ENCODE measurements at regions not wholly inside any gene's neighbourhood (a gene's known extent, or its start where the extent isn't known, plus 50 kb on each side); places are given as distances from the start of the nearest gene placed in this dataset.

DNA sequence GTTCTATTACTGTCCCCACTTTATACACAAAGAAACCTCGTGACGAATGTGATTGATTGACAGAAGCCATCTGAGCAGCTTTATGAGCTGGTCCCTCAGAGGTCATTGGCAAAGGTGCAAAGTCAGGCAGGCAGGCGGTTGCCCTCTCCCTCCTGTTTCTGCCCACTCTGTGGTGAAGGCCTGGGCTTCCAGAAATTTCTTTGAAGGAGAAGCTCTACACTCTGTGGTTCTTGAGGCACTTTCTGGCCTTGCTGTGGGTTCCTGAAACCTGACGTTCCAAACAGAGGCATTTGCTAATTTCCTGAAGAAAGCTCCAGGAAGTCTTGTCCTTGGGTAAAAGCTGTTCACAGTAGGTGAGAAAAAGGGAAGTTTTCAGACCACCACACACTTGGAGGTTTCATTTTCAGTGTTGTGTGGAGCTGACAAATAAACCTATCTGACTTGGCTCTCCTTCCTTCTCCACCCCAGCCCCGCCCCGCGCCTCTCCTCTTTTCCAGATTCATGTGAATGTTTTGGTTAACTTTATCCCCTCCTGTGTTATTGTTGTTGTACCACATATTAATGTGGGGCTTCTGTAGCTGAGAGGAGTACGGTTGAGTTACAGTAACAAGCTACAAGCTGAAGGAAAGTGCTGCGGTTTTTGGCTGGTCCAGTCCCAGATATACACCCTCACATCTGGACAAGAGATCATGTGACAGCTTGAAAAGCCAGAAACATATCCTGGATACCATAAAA is 274.1 kb downstream of the CLIC5 start:
- DNase-seq (ENCODE audit: low read depth), result no peak

GRCh38 chr6:45739058-45739457 is 276.6 kb downstream of the CLIC5 start:
- no peak for DNase-seq (ENCODE audit: low read depth)

DNA sequence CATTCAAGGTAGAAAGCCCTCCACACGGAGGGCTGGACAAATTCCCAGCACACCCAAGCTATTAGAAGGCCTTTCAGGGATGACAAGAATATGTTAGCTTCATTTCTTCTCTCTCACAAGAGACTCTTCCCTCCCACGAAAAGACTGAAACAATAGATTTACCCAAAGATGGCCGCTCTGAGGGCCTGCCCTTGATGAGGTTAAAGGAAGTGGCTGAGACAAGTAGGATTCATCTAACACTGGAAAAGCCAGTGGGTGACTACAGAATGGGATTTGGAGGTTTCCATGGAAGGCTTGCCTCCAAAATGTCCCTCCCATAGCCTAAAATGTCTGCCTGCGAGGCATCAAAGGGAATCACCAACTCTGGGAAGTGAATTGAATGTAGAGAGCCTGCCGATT is 277.6 kb downstream of the CLIC5 start:
- DNase-seq (ENCODE audit: low read depth), result no peak

- no peak for DNase-seq (ENCODE audit: low read depth)
These were observed 278.2 kb downstream of the CLIC5 start for GRCh38 chr6:45737331-45738056.

GRCh38 chr6:45736134-45736533 is 279.5 kb downstream of the CLIC5 start:
- no peak for DNase-seq (ENCODE audit: low read depth)

DNA sequence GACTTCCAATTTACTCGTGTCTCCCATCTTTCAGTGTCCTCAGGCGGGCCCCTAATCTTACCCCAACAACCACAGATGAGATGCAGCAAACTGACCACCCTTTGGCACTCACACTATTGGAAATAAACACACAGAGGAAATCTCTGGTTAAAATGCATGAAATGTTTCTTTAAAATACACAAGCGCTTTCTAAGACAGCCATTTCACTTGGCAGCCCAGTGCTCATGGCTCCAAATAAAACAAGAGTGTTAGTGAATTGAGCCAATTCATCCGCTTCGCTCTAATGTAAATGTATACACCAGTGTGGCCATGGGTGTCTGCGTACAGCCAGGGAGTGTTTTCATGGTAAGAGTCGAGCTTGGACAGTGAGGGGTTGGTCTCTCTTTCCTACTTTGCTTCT is 282.9 kb downstream of the CLIC5 start:
- DNase-seq (ENCODE audit: low read depth), result no peak

GRCh38 chr6:45730232-45730631 is 285.4 kb downstream of the CLIC5 start:
- DNase-seq (ENCODE audit: low read depth), result no peak

GRCh38 chr6:45728674-45729073 is 287.0 kb downstream of the CLIC5 start:
- DNase-seq (ENCODE audit: low read depth), result no peak

- DNase-seq (ENCODE audit: low read depth), result no peak
These were observed 287.7 kb downstream of the CLIC5 start for GRCh38 chr6:45727819-45728449.

GRCh38 chr6:45727228-45727627 is 288.4 kb downstream of the CLIC5 start:
- no peak for DNase-seq (ENCODE audit: low read depth)

- DNase-seq (ENCODE audit: low read depth), result no peak
These were observed 289.2 kb downstream of the CLIC5 start for GRCh38 chr6:45726444-45726843.

DNA sequence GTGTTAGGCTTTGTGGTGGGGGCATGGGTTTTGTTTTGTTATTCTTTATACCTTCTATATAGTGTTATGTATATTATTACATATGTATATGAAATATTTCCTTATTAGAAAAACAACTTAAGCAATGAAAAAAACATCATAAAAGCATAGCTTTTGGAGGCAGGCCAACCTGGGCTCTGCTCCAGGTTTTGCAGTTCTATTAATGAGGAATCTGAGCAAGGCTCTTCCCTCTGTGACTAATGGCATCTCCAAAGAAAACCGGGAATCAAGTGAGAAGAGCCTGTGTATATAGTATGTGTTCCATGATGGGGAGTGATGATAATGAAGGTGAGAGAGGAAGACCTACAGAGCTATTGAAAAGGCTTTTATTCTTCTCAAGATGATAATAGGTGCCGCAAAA is 291.1 kb downstream of the CLIC5 start:
- no peak for DNase-seq (ENCODE audit: low read depth)

GRCh38 chr6:45724027-45724426 is 291.6 kb downstream of the CLIC5 start:
- DNase-seq (ENCODE audit: low read depth), result no peak

GRCh38 chr6:45722876-45723275 is 292.8 kb downstream of the CLIC5 start:
- no peak for DNase-seq (ENCODE audit: low read depth)

GRCh38 chr6:45721665-45722064 is 294.0 kb downstream of the CLIC5 start:
- no peak for DNase-seq (ENCODE audit: low read depth)

DNA sequence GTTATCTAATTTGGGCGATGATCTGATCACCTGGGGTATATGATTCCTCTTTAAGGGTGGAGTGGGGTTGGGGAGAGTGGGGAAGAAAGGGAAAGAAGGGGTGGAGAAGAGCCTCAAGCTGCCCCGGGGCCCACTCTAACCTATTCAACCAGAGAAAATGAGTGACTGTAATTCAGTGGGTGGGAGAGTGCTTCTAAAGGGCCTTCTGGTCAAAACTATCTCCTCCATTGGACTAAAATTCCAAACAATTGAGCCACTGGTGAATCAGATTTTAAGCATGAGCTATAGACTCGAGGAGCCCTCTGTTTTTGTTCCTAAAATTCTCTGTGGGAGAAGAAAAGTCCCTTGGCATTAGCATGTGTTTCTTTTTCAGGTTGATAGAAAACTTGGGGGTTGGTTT is 296.8 kb downstream of the CLIC5 start:
- no peak for DNase-seq (ENCODE audit: low read depth)

GRCh38 chr6:45718131-45718530 is 297.5 kb downstream of the CLIC5 start:
- no peak for DNase-seq (ENCODE audit: low read depth)

GRCh38 chr6:45717715-45718114 is 297.9 kb downstream of the CLIC5 start:
- no peak for DNase-seq (ENCODE audit: low read depth)

DNA sequence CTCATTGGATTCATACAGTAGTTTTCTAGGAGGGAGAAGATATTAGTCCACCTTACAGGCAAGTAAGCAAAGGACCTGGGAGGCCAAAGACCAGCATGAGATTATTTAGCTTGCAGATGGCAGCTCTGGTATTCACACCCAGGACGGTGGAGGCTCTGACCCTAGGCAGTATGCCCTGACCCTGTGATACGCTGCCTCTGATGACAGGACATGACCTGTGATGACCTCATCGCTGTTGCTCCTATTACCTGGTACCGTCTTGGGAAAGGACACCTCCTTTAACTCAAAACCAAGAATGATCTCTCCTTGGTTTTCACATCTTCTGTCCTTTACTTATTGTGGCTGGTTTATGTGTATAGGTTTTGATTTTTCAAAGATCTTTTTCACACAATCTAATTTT is 298.6 kb downstream of the CLIC5 start:
- DNase-seq (ENCODE audit: low read depth), result no peak

GRCh38 chr6:45715508-45715803 is 300.2 kb downstream of the CLIC5 start:
- no peak for DNase-seq (ENCODE audit: low read depth)

DNA sequence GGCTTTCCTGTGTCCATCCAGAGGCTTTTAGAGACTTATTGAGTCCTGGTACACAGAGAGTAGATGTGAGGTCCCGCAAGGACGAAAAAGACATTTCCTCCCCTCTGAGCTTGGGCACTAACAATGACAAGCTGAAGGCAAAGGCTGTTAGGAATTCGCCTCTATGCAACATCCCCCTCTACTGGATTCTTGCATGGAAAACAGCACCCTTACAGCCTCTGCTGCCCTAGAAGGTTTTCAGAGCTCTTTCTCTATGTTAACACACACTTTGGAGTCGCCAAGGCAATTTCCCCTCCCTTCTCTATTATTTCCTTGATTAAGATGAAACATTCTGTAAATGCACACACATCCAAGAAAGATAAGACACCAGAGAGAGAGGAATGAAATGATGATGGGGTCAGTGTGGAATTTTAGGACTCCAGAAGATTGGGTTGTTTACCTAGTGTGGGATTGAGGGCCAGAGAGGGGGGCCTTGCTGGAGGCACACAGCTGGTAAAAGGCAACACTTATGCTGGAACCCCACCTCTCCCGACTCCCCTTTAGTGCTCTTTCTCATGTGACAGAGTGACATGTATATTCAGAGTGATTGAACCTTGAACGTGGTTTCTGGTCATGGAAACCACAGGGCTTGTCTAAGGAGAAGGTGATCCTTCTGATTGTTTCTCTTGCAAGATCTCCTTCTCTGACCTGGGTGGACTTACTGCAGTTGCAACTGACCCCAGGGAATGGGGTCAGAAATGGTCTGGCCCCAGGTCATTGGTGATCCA is 300.7 kb downstream of the CLIC5 start:
- peak; percentile 23 for DNase-seq (ENCODE audit: low read depth)

DNA sequence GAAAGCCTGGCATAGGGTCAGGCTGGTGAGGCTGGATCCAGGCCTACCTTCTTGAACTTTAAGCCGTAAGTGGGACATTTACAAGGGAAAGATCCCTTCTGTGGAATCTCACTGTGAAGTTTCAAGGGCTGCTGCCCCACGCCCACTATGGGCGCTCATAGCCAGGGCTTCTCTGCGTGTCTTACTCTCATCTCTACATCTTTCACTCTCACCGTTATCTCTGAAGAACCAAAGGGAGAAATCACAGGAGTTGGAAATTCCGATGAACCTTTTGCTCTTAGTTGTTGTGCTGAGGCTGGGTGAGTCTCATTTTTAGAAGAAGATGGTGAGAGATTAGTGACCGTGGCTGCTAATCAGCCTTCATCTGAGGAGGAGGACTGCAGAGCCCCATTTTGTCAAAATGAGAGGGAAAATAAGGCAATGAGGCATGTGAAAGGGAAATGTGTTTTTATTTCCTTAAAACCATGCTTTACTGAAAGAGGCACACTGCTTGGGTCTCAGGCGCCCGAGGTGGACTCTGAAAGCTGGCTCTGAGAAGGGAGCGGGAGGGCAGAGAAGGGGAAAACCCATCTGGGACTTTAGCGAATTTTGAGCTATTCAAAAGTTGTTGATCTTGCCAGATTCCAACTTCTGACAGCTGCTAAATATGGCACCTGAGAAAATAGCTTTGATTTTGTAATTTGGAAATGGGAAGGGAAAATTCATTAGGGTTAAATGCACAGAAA is 301.5 kb downstream of the CLIC5 start:
- no peak for DNase-seq (ENCODE audit: low read depth)
